SK-N-SH treated with all-trans-retinoic acid at 6 μM for 48 hours (cell line): ENCODE measurements at regions not wholly inside any gene's neighbourhood (a gene's known extent, or its start where the extent isn't known, plus 50 kb on each side); places are given as distances from the start of the nearest gene placed in this dataset.

Experiments
- BACH2 ChIP-seq: fragments of 250-450 bp; sonication (Bioruptor Pico); IDR thresholded peaks from 2 replicates; pipeline ENCODE4 v1.9.0; 2021; ENCODE audit warnings: mild to moderate bottlenecking, borderline replicate concordance
- CREB5 ChIP-seq: fragments of 250-450 bp; sonication (Bioruptor Pico); IDR thresholded peaks from 2 replicates; pipeline ENCODE4 v1.5.1; 2020; ENCODE audit warnings: low read depth, mild to moderate bottlenecking, moderate library complexity
- POU6F1 ChIP-seq: fragments of 250-450 bp; sonication (Bioruptor Pico); IDR thresholded peaks from 2 replicates; pipeline ENCODE4 v1.8.0; 2021; ENCODE audit warnings: low read depth, mild to moderate bottlenecking, moderate library complexity, borderline replicate concordance
- PPARA ChIP-seq: fragments of 250-450 bp; sonication (Bioruptor Pico); IDR thresholded peaks from 2 replicates; pipeline ENCODE4 v1.5.0; 2020; ENCODE audit warnings: mild to moderate bottlenecking, borderline replicate concordance
- ZC3H10 ChIP-seq: fragments of 250-450 bp; sonication (Bioruptor Pico); IDR thresholded peaks from 2 replicates; pipeline ENCODE4 v1.5.1; 2021; ENCODE audit warnings: mild to moderate bottlenecking, moderate library complexity
- ZFP30 ChIP-seq: fragments of 450-650 bp; formaldehyde crosslinking; IDR thresholded peaks from 2 replicates; pipeline ENCODE4 v1.5.0; 2022; ENCODE audit warnings: mild to moderate bottlenecking, moderate library complexity
- TF ChIP-seq, protein P1 (sequence below): fragments of 250-450 bp; sonication (Bioruptor Pico); IDR thresholded peaks from 2 replicates; pipeline ENCODE4 v1.5.1; 2021; ENCODE audit warnings: mild to moderate bottlenecking, moderate library complexity

- no peak for TF ChIP-seq PPARA (CRISPR knock-in tag)
- no peak for TF ChIP-seq BACH2 (CRISPR knock-in tag)
- TF ChIP-seq ZC3H10 (CRISPR knock-in tag): no peak
- TF ChIP-seq ZFP30 (CRISPR knock-in tag): no peak
- TF ChIP-seq POU6F1 (CRISPR knock-in tag): no peak
- TF ChIP-seq, protein P1, sequence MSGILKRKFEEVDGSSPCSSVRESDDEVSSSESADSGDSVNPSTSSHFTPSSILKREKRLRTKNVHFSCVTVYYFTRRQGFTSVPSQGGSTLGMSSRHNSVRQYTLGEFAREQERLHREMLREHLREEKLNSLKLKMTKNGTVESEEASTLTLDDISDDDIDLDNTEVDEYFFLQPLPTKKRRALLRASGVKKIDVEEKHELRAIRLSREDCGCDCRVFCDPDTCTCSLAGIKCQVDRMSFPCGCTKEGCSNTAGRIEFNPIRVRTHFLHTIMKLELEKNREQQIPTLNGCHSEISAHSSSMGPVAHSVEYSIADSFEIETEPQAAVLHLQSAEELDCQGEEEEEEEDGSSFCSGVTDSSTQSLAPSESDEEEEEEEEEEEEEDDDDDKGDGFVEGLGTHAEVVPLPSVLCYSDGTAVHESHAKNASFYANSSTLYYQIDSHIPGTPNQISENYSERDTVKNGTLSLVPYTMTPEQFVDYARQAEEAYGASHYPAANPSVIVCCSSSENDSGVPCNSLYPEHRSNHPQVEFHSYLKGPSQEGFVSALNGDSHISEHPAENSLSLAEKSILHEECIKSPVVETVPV (CRISPR knock-in tag): no peak
- TF ChIP-seq CREB5 (CRISPR knock-in tag): no peak
These were observed 81.7 kb upstream of the CCDC91 start for GRCh38 chr12:28108599-28108998.
